HCT116 (cell line): ENCODE measurements at regions not wholly inside any gene's neighbourhood (a gene's known extent, or its start where the extent isn't known, plus 50 kb on each side); places are given as distances from the start of the nearest gene placed in this dataset.

Experiments used
- ATAC-seq: fragments of 200-7000 bp; cut with Tn5 transposase; 2 replicates; pipeline ENCODE4 v1.9.1; 2020; ENCODE audit warnings: mild to moderate bottlenecking, moderate library complexity
- BruUV-seq: library from RNA; stranded (reverse); fragments of 400-500 nt; replicated peaks from 2 replicates; lab custom pipeline; 2021; lab: Mats Ljungman, UMichigan
- CTCF ChIA-PET: fragments of 300-600 bp; sonication (Branson Sonifier 250); formaldehyde crosslinking; loops from one replicate; lab custom pipeline; 2021; ENCODE audit warnings: antibody characterized with exemption; lab: Charles Lee
- POLR2A ChIA-PET: fragments of 300-600, 350-600 bp; sonication (Branson Sonifier 250); formaldehyde crosslinking; loops from one replicate; lab custom pipeline; 2021; ENCODE audit warnings: antibody characterized with exemption; lab: Charles Lee
- RAD21 ChIA-PET, 2 experiments: fragments of 300-600 bp; sonication (Branson Sonifier 250); formaldehyde crosslinking; loops; one replicate each; lab custom pipeline; 2023; ENCODE audit warnings: low total read pairs in 2 of 2; ENCODE audit not compliant: uncharacterized antibody in 2 of 2, unreplicated experiment in 2 of 2, low non-redundant PET in 1 of 2; lab: Charles Lee
- DNase-seq: peaks from one replicate; pipeline ENCODE4 v3.0.0-alpha.2; 2010; ENCODE audit warnings: low read depth, low spot score
- H2AFZ ChIP-seq: fragments of 200-600 bp; shearing (Covaris generic), sonication (generic); 2 replicates; pipeline ENCODE4 v1.6.1; 2017; ENCODE audit warnings: low read depth, mixed run types, mixed read lengths, antibody characterized with exemption, low read length; ENCODE audit not compliant: poor library complexity, severe bottlenecking
- H3K27ac ChIP-seq: 2 replicates; pipeline ENCODE4 v1.5.1; 2012; ENCODE audit warnings: low read depth, low read length
- H3K27me3 ChIP-seq: fragments of 200-600 bp; sonication (generic); 2 replicates; pipeline ENCODE4 v1.6.1; 2016; ENCODE audit warnings: mixed run types, low read length, mixed read lengths; ENCODE audit not compliant: insufficient read depth
- H3K36me3 ChIP-seq, 2 experiments: fragments of 200-500 bp in 1 of 2; fragments of 200-600 bp in 1 of 2; sonication (Bioruptor generic) in 1 of 2; sonication (generic) in 1 of 2; 2 replicates each; pipeline versions ENCODE4 v1.5.1 to v1.6.1; 2014 to 2016; ENCODE audit warnings: low read length in 2 of 2, inconsistent platforms in 1 of 2, mixed read lengths in 1 of 2, mixed run types in 1 of 2; ENCODE audit not compliant: insufficient read depth in 2 of 2, control insufficient read depth in 1 of 2
- H3K4me1 ChIP-seq, 2 experiments: fragments of 200-600 bp in 1 of 2; sonication (generic) in 1 of 2; 2 replicates each; pipeline versions ENCODE4 v1.5.1 to v1.6.1; 2012 to 2017; ENCODE audit warnings: low read length in 2 of 2, inconsistent platforms in 1 of 2, mild to moderate bottlenecking in 1 of 2, mixed read lengths in 1 of 2, mixed run types in 1 of 2, moderate library complexity in 1 of 2; ENCODE audit not compliant: insufficient read depth in 2 of 2, control insufficient read depth in 1 of 2
- H3K4me2 ChIP-seq: fragments of 200-600 bp; sonication (generic); 2 replicates; pipeline ENCODE4 v1.6.1; 2017; ENCODE audit warnings: mixed run types, low read length, mixed read lengths
- H3K4me3 ChIP-seq, 2 experiments: fragments of 200-600 bp in 1 of 2; sonication (generic) in 1 of 2; replicated peaks in 1 of 2; 2 replicates each; pipeline ENCODE4 v1.5.1; 2011 to 2016; ENCODE audit warnings: low read length in 2 of 2, control low read depth in 1 of 2, low read depth in 1 of 2, mild to moderate bottlenecking in 1 of 2, mixed read lengths in 1 of 2, mixed run types in 1 of 2
- H3K79me2 ChIP-seq: fragments of 200-600 bp; sonication (generic); 2 replicates; pipeline ENCODE4 v1.6.1; 2017; ENCODE audit warnings: mild to moderate bottlenecking, mixed run types, low read length, moderate library complexity, mixed read lengths; ENCODE audit not compliant: insufficient read depth
- H3K9ac ChIP-seq: fragments of 200-600 bp; sonication (generic); 2 replicates; pipeline ENCODE4 v1.6.1; 2016; ENCODE audit warnings: low read length, mixed read lengths
- H3K9me2 ChIP-seq: fragments of 200-600 bp; sonication (generic), shearing (Covaris generic); 2 replicates; pipeline ENCODE4 v1.6.1; 2017; ENCODE audit warnings: mixed run types, mild to moderate bottlenecking, moderate library complexity; ENCODE audit not compliant: insufficient read depth
- H3K9me3 ChIP-seq, 2 experiments: fragments of 200-500 bp in 1 of 2; fragments of 200-600 bp in 1 of 2; sonication (Bioruptor generic) in 1 of 2; sonication (generic) in 1 of 2; 2 replicates each; pipeline ENCODE4 v1.6.1; 2014 to 2017; ENCODE audit warnings: low read length in 2 of 2, mixed read lengths in 2 of 2, inconsistent platforms in 1 of 2, low read depth in 1 of 2, mild to moderate bottlenecking in 1 of 2, mixed run types in 1 of 2, moderate library complexity in 1 of 2; ENCODE audit not compliant: control insufficient read depth in 1 of 2, insufficient read depth in 1 of 2
- H4K20me1 ChIP-seq: fragments of 200-600 bp; sonication (generic), shearing (Covaris generic); 2 replicates; pipeline ENCODE4 v1.6.1; 2017; ENCODE audit warnings: mixed run types, mild to moderate bottlenecking, moderate library complexity; ENCODE audit not compliant: insufficient read depth
- ATF3 ChIP-seq: IDR thresholded peaks from 2 replicates; pipeline ENCODE4 v1.6.1; 2012
- CBX3 ChIP-seq: IDR thresholded peaks from 2 replicates; pipeline ENCODE4 v1.6.1; 2012; ENCODE audit warnings: low read depth
- ELF1 ChIP-seq: IDR thresholded peaks from 2 replicates; pipeline ENCODE4 v1.6.1; 2012; ENCODE audit warnings: low read depth, borderline replicate concordance
- EZH2phosphoT487 ChIP-seq: fragments of 200-600 bp; IDR thresholded peaks from 2 replicates; pipeline ENCODE4 v1.6.1; 2018; ENCODE audit warnings: antibody characterized with exemption, borderline replicate concordance
- FOSL1 ChIP-seq: IDR thresholded peaks from 2 replicates; pipeline ENCODE4 v1.6.1; 2012; ENCODE audit warnings: low read depth
- POLR2AphosphoS5 ChIP-seq: IDR thresholded peaks from 2 replicates; pipeline ENCODE4 v1.6.1; 2011; ENCODE audit warnings: mild to moderate bottlenecking, low read depth, low read length, moderate library complexity
- RAD21 ChIP-seq: IDR thresholded peaks from 2 replicates; pipeline ENCODE4 v1.6.1; 2012; ENCODE audit warnings: low read depth, mild to moderate bottlenecking
- REST ChIP-seq: IDR thresholded peaks from 2 replicates; pipeline ENCODE4 v1.6.1; 2012; ENCODE audit warnings: low read depth
- SIN3A ChIP-seq: IDR thresholded peaks from 2 replicates; pipeline ENCODE4 v1.6.1; 2012; ENCODE audit warnings: low read depth
- SP1 ChIP-seq: IDR thresholded peaks from 2 replicates; pipeline ENCODE4 v1.6.1; 2012; ENCODE audit warnings: low read depth
- SRF ChIP-seq: IDR thresholded peaks from 2 replicates; pipeline ENCODE4 v1.6.1; 2012; ENCODE audit warnings: low read depth
- YY1 ChIP-seq: IDR thresholded peaks from 2 replicates; pipeline ENCODE4 v1.6.1; 2011; ENCODE audit warnings: low read length, low read depth, moderate library complexity, mild to moderate bottlenecking; ENCODE audit not compliant: insufficient replicate concordance; ENCODE audit errors: extremely low read depth
- ZNF274 ChIP-seq: fragments of 200-500 bp; sonication (Bioruptor generic); IDR thresholded peaks from 2 replicates; pipeline ENCODE4 v1.6.1; 2014; ENCODE audit warnings: mild to moderate bottlenecking, low read depth, low read length, inconsistent platforms
- intact Hi-C: fragments of 100-400 bp; cut with micrococcal nuclease; formaldehyde crosslinking; loops from 2 replicates; pipeline ENCODE4 v1.10.0; 2022

DNA sequence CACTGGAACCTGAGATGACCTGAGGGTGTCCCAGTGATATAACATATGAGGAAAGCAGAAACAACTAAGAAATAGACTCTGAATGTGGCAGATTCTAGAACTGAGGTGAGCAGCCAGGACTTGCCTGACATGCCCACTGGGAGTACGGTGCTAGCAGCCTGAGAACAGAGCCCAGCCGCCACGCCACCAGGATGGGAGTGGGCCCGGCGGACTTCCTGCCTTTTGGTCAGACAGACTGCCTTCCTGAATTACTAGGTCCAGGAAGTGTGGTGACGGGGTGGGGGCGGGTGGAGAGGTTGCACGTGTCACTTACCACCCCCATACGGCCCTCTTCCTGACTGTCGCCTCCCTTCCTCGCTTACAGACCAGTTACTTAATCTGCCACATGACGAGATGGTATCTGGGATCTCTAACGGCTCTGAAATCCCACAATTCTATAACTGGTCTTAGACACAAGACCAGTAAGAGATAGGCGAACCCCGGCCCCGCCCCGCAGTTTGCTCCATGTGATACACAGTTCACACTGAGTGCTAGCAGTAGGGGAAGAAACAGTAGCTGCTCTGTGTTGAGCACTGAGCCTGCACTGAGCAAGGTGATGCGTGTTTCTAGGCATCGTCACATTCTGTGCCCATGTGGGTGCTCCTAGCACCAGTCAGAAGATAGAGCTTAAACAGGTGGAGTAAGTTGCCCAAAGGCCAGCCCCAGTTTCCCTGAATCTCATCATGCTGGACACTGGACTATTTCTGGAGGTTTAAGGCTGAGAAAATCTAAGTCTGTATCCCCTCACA, 95.7 kb downstream of the CPN2 start:
- no peaks in the 10 kb centered on the region for H3K36me3 ChIP-seq
- H4K20me1 ChIP-seq = no peaks in the 10 kb centered on the region
- H3K4me2 ChIP-seq = no peak overlapping the region
- no peaks in the 10 kb centered on the region for H3K27me3 ChIP-seq
- ChIA-PET POLR2A (no interaction called here), CTCF (no interaction called here)
- intact Hi-C loops = no loop called here
- H3K79me2 ChIP-seq = no peaks in the 10 kb centered on the region
- H3K9ac ChIP-seq = no peak overlapping the region
- H3K9me2 ChIP-seq = no peaks in the 10 kb centered on the region
- peaks cover 0 to 8% of the 10 kb centered on the region in 2 experiments; a peak in 1 of 4 replicates for H3K9me3 ChIP-seq
- ATAC-seq = peak; percentile 41
- H3K27ac ChIP-seq = no peak overlapping the region
- no peak for TF ChIP-seq FOSL1
- no peak for TF ChIP-seq EZH2phosphoT487
- no peak for TF ChIP-seq SIN3A
- TF ChIP-seq YY1 = no peak
- no peak for TF ChIP-seq SP1
- TF ChIP-seq ATF3 = no peak
- no peak for TF ChIP-seq ZNF274
- no peak for TF ChIP-seq CBX3
- TF ChIP-seq REST = no peak
- TF ChIP-seq ELF1 = no peak
- no peak for TF ChIP-seq SRF
- TF ChIP-seq POLR2AphosphoS5 = no peak
- no peak for TF ChIP-seq RAD21
- TF ChIP-seq, all 23 proteins: peak for 0
- H3K4me1 ChIP-seq = peaks cover 4 to 13% of the 10 kb centered on the region in 2 experiments
- RAD21 ChIA-PET = no interaction called here
- no peak overlapping the region for H2AFZ ChIP-seq
- BruUV-seq = no TSS peak
- no peak overlapping the region for H3K4me3 ChIP-seq
- no peak for DNase-seq
